ENCODE measurements at regions not wholly inside any gene's neighbourhood (a gene's known extent, or its start where the extent isn't known, plus 50 kb on each side); places are given as distances from the start of the nearest gene placed in this dataset.

DNA sequence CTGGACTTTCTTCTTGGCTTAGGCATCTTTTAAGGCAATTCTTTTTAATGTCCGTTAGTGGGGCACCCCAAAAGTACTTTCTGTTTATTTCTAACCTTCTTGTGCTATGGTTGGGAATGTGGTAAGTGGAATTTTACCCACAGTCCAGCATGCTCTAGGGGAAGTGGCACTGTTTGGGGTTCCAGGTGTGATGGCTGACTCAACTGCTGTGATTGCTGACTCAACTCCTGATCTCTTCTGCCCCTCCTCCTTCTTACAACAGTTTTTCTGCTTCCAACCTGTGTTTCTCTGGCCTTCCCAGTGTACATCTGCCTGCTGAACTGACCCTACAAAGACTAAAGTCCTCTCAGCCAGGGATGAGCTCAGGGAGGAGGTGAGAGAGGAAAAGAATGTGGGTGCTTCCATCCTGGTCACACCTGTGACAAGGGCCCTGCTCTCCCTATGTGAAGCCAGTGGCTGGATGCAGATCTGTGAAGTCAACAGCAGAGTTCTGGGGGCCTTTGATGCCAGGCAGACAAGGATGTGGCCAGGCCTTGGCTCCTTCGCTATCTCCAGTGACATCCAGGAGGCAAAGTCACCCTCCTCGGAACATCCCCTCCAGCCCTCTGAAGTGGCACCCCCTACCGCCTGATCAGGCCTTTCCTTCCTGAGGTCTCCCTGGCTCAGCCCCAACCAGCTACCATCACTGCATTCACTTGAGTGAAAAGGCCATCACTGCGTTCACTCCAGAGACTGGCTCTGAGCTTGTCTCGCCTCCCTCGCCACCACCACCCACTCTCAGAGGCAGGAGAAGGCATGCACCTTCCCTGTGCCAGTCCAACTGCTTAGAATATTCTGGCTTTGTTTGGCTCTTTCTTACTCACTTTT, 72.2 kb downstream of the C5orf15 start:
- DNase-seq (ENCODE audit: low read depth in 1 of 2, low spot score in 2 of 2) (no peak), FAIRE-seq (no peak)
- no peaks in the 10 kb centered on the region for H3K79me1 ChIP-seq (ENCODE audit: low read depth, low read length)
- H4K8ac ChIP-seq (ENCODE audit: extremely low read depth, insufficient read depth, low read length), result no peak overlapping the region
- H4K5ac ChIP-seq (ENCODE audit: insufficient read length, low read depth, low read length), result no peak overlapping the region
- no peak overlapping the region for H3K4me3 ChIP-seq (ENCODE audit: extremely low read depth in 1 of 4, insufficient read depth in 2 of 4, low read depth in 3 of 4, low read length in 4 of 4)
- no peak overlapping the region for H2BK15ac ChIP-seq (ENCODE audit: low read length)
- H3K4me1 ChIP-seq (replicated peaks in 1 of 4; ENCODE audit: control insufficient read depth in 3 of 4, insufficient read depth in 4 of 4, low read length in 3 of 4), result no peaks in the 10 kb centered on the region
- no peaks in the 10 kb centered on the region for H3K79me2 ChIP-seq (ENCODE audit: control insufficient read depth in 1 of 2, insufficient read depth in 2 of 2, low read length in 2 of 2)
- H3K36me3 ChIP-seq (ENCODE audit: control insufficient read depth in 2 of 4, insufficient read depth in 4 of 4, low read length in 3 of 4), result no peaks in the 10 kb centered on the region
- no peak overlapping the region for H3K56ac ChIP-seq (replicated peaks; ENCODE audit: insufficient read length, low read depth, low read length)
- no peak overlapping the region; the same call in 1 of the 2 replicates for H2AFZ ChIP-seq (ENCODE audit: low read length)
- H4K20me1 ChIP-seq (replicated peaks in 1 of 2; ENCODE audit: control insufficient read depth in 1 of 2, insufficient read depth in 2 of 2, low read length in 2 of 2), result no peaks in the 10 kb centered on the region
- no peak overlapping the region for H2BK5ac ChIP-seq (ENCODE audit: low read depth, low read length)
- H2BK20ac ChIP-seq (ENCODE audit: low read length), result no peak overlapping the region
- H4K91ac ChIP-seq (replicated peaks; ENCODE audit: insufficient read length, low read length), result no peak overlapping the region
- H3K27ac ChIP-seq (ENCODE audit: low read depth, low read length), result no peak overlapping the region
- no peak overlapping the region for H3K14ac ChIP-seq (ENCODE audit: insufficient read length)
- H3K23me2 ChIP-seq (ENCODE audit: low read depth, low read length), result peaks cover 2% of the 10 kb centered on the region; the same call in 1 of the 2 replicates
- WGBS, 2 experiments (ENCODE audit: extremely low coverage in 1 of 2, insufficient coverage in 1 of 2, insufficient read length in 1 of 2, insufficient replicate concordance in 2 of 2, low coverage in 1 of 2, low lambda C conversion rate in 2 of 2, missing lambda C conversion rate in 1 of 2), result 85% methylated on average over 7 of the region's 7 CpGs; no CpG with 5 or more reads in 1 of the 2 experiments
- H3K18ac ChIP-seq (ENCODE audit: extremely low read depth, low read length), result no peak overlapping the region
- H2BK120ac ChIP-seq (replicated peaks; ENCODE audit: low read depth, low read length), result no peak overlapping the region
- H3K27me3 ChIP-seq (replicated peaks in 1 of 4; ENCODE audit: control insufficient read depth in 3 of 4, extremely low read depth in 1 of 4, insufficient read depth in 3 of 4, low read length in 3 of 4), result no peaks in the 10 kb centered on the region; a peak in 1 of 7 replicates
- no peak overlapping the region for H2AK5ac ChIP-seq (ENCODE audit: low read depth, low read length)
- H3K23ac ChIP-seq (ENCODE audit: insufficient read length), result no peak overlapping the region
- H2BK12ac ChIP-seq (ENCODE audit: low read depth, low read length), result no peak overlapping the region
- no peaks in the 10 kb centered on the region for H3K9me3 ChIP-seq (ENCODE audit: insufficient read depth in 2 of 2, low read depth in 1 of 2, low read length in 1 of 2)
- H3K9ac ChIP-seq (replicated peaks in 1 of 4; ENCODE audit: extremely low read depth in 1 of 4, low read depth in 3 of 4, low read length in 3 of 4), result no peak overlapping the region
- ChIA-PET POLR2A (ENCODE audit: partially characterized antibody) (no interaction called here), CTCF (ENCODE audit: partially characterized antibody) (interaction anchor here (0.6 to 3.2 kb wide), 7 partner anchors 11 to 463 kb away, joined by 3 to 12 read pairs (median 5); no protein-coding TSS in a partner anchor)
- no peak overlapping the region for H3K4ac ChIP-seq (replicated peaks; ENCODE audit: insufficient read length, low read depth, low read length)
- H3K4me2 ChIP-seq (ENCODE audit: insufficient read depth in 1 of 2, low read depth in 2 of 2, low read length in 2 of 2), result no peak overlapping the region
- TF ChIP-seq RAD21 (IDR thresholded peaks at IDR 0.05 in 1 of 2, conservative IDR thresholded peaks at IDR 0.05 in 1 of 2; ENCODE audit: low read depth in 2 of 2, low read length in 2 of 2), result no peak
- TF ChIP-seq RNF2 (IDR thresholded peaks at IDR 0.05; ENCODE audit: borderline replicate concordance, low read depth, low read length, missing control alignments, poor library complexity, severe bottlenecking), result no peak
- TF ChIP-seq SIX5 (IDR thresholded peaks at IDR 0.05; ENCODE audit: low read depth, low read length), result no peak
- TF ChIP-seq CHD2 (IDR thresholded peaks at IDR 0.05; ENCODE audit: low read length), result no peak
- no peak for TF ChIP-seq SIN3A (conservative IDR thresholded peaks at IDR 0.05 in 1 of 2, IDR thresholded peaks at IDR 0.05 in 1 of 2; ENCODE audit: low read depth in 1 of 2, low read length in 2 of 2)
- TF ChIP-seq SP1 (IDR thresholded peaks at IDR 0.05; ENCODE audit: low read depth, low read length), result no peak
- no peak for TF ChIP-seq ASH2L (IDR thresholded peaks at IDR 0.05; ENCODE audit: low read length)
- no peak for TF ChIP-seq CEBPB (IDR thresholded peaks at IDR 0.05; ENCODE audit: low read depth, low read length)
- TF ChIP-seq, protein P1, sequence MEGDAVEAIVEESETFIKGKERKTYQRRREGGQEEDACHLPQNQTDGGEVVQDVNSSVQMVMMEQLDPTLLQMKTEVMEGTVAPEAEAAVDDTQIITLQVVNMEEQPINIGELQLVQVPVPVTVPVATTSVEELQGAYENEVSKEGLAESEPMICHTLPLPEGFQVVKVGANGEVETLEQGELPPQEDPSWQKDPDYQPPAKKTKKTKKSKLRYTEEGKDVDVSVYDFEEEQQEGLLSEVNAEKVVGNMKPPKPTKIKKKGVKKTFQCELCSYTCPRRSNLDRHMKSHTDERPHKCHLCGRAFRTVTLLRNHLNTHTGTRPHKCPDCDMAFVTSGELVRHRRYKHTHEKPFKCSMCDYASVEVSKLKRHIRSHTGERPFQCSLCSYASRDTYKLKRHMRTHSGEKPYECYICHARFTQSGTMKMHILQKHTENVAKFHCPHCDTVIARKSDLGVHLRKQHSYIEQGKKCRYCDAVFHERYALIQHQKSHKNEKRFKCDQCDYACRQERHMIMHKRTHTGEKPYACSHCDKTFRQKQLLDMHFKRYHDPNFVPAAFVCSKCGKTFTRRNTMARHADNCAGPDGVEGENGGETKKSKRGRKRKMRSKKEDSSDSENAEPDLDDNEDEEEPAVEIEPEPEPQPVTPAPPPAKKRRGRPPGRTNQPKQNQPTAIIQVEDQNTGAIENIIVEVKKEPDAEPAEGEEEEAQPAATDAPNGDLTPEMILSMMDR (IDR thresholded peaks at IDR 0.05; ENCODE audit: control extremely low read depth in 1 of 3, insufficient read depth in 1 of 3, low read depth in 1 of 3, low read length in 3 of 3), result no peak
- no peak for TF ChIP-seq SP4 (IDR thresholded peaks at IDR 0.05; ENCODE audit: low read length)
